WTC11 (cell line): ENCODE measurements at regions not wholly inside any gene's neighbourhood (a gene's known extent, or its start where the extent isn't known, plus 50 kb on each side); places are given as distances from the start of the nearest gene placed in this dataset.

ENCODE experiments used
- ATF3 ChIP-seq: sonication (generic); formaldehyde crosslinking; conservative IDR thresholded peaks from 2 replicates; pipeline ENCODE4 v1.8.1; 2022; ENCODE audit warnings: mild to moderate bottlenecking, missing genetic modification reagents
- CREB1 ChIP-seq: sonication (generic); formaldehyde crosslinking; IDR thresholded peaks from 2 replicates; pipeline ENCODE4 v1.8.0; 2023; ENCODE audit warnings: mild to moderate bottlenecking, missing genetic modification reagents
- CREM ChIP-seq: sonication (generic); formaldehyde crosslinking; IDR thresholded peaks from 2 replicates; pipeline ENCODE4 v1.8.1; 2022; ENCODE audit warnings: mild to moderate bottlenecking, missing genetic modification reagents, moderate library complexity
- CTCF ChIP-seq: fragments of 200-600 bp; IDR thresholded peaks from 2 replicates; pipeline ENCODE4 v1.8.0; 2022; ENCODE audit warnings: antibody characterized with exemption
- E2F1 ChIP-seq: sonication (generic); formaldehyde crosslinking; IDR thresholded peaks from 2 replicates; pipeline ENCODE4 v1.8.0; 2022; ENCODE audit warnings: mild to moderate bottlenecking, missing genetic modification reagents
- E2F4 ChIP-seq: sonication (generic); formaldehyde crosslinking; IDR thresholded peaks from 2 replicates; pipeline ENCODE4 v1.8.1; 2022; ENCODE audit warnings: low read depth, mild to moderate bottlenecking, moderate library complexity, missing genetic modification reagents, borderline replicate concordance
- E2F5 ChIP-seq: sonication (generic); formaldehyde crosslinking; IDR thresholded peaks from 2 replicates; pipeline ENCODE4 v1.8.1; 2022; ENCODE audit warnings: mild to moderate bottlenecking, moderate library complexity, missing genetic modification reagents
- EMX1 ChIP-seq: fragments of 250-450 bp; sonication (Bioruptor Pico); IDR thresholded peaks from 2 replicates; pipeline ENCODE4 v1.8.0; 2021; ENCODE audit warnings: mild to moderate bottlenecking
- ESRRA ChIP-seq: sonication (generic); formaldehyde crosslinking; IDR thresholded peaks from 2 replicates; pipeline ENCODE4 v1.8.1; 2022; ENCODE audit warnings: mild to moderate bottlenecking, missing genetic modification reagents, borderline replicate concordance
- FOXJ3 ChIP-seq: sonication (generic); formaldehyde crosslinking; IDR thresholded peaks from 2 replicates; pipeline ENCODE4 v1.9.0; 2021; ENCODE audit warnings: missing genetic modification reagents, mild to moderate bottlenecking, borderline replicate concordance
- TEAD4 ChIP-seq: sonication (generic); formaldehyde crosslinking; IDR thresholded peaks from 2 replicates; pipeline ENCODE4 v1.8.0; 2022; ENCODE audit warnings: mild to moderate bottlenecking, missing genetic modification reagents

- no peak for TF ChIP-seq CTCF
- no peak for TF ChIP-seq E2F1
- no peak for TF ChIP-seq CREB1 (CRISPR knock-in tag)
- TF ChIP-seq CREM (CRISPR knock-in tag) = no peak
- no peak for TF ChIP-seq E2F5
- TF ChIP-seq TEAD4 (CRISPR knock-in tag) = no peak
- TF ChIP-seq FOXJ3 (CRISPR knock-in tag) = no peak
- TF ChIP-seq ATF3 (CRISPR knock-in tag) = no peak
- TF ChIP-seq EMX1 (CRISPR knock-in tag) = no peak
- TF ChIP-seq E2F4 = no peak
- TF ChIP-seq ESRRA = no peak
Measured at GRCh38 chr12:67562513-67563287, 85.8 kb upstream of the DYRK2 start.
